AG10803 (cell line): ENCODE measurements at regions not wholly inside any gene's neighbourhood (a gene's known extent, or its start where the extent isn't known, plus 50 kb on each side); places are given as distances from the start of the nearest gene placed in this dataset.
"Not testable (repeated sequence)": the region's sequence is repeated elsewhere in the genome, so short reads cannot be mapped to it uniquely, and the experiment has no call there.

Experiments
- DNase-seq: peaks from one replicate; pipeline ENCODE4 v3.0.0; 2010; ENCODE audit warnings: low read depth
- H3K4me3 ChIP-seq: 2 replicates; pipeline ENCODE4 v1.5.1; 2011; ENCODE audit warnings: mild to moderate bottlenecking, low read length, control low read depth
- CTCF ChIP-seq: conservative IDR thresholded peaks from 2 replicates; pipeline ENCODE4 v1.5.1; 2011; ENCODE audit warnings: mild to moderate bottlenecking, low read length, control low read depth, inconsistent platforms

- no peak for TF ChIP-seq CTCF
- DNase-seq, result no peak
- H3K4me3 ChIP-seq, result no peak overlapping the region
These were observed 1325.6 kb downstream of the HACE1 start for GRCh38 chr6:103534095-103534494.

GRCh38 chr6:103522045-103522444, 1337.7 kb downstream of the HACE1 start:
- TF ChIP-seq CTCF, result no peak
- DNase-seq, result no peak
- no peak overlapping the region for H3K4me3 ChIP-seq

DNA sequence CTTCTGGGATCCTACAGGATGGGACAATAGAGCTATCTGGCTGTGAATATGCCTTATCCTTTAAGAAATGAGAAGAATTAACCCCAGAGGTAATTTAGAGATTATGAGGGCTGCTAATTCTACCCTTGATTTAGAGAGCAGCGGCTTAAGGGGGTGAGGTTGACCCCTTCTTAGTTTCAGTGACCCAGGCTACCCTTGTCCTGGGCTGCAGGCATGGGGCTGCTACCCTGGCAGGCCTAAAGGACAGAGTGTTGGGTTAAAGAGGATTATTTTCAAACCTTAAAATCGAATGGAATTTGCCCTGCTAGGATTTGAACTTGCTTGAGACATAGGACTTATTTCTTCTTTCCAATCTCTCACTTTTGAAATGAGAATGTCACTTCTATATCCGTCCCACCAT, 1343.4 kb downstream of the HACE1 start:
- TF ChIP-seq CTCF, result no peak
- DNase-seq, result no peak

DNA sequence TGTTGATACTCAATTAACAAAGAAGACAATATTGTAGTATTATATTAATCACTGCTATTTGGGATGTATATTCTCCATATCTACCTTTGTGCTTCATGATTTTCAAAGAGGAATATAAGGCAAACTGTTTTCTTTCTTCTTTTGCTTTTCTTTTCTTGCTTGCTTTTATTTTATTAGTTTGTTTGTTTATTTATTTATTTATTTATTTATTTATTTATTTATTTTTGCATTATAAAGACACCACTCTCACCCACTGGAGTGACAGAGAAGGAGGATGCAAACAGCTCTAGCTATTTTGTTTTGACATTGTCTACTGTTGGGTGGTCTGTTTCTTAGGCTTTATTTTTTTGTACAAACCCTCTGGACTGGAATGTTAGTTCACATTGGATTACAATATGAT, 1352.7 kb downstream of the HACE1 start:
- no peak for DNase-seq
- H3K4me3 ChIP-seq, result no peak overlapping the region
- TF ChIP-seq CTCF, result no peak

More for the DNA sequence above, 1343.4 kb downstream of the HACE1 start:
- no peak overlapping the region for H3K4me3 ChIP-seq

GRCh38 chr6:103505155-103505518, 1354.6 kb downstream of the HACE1 start:
- DNase-seq, result no peak
- no peak for TF ChIP-seq CTCF
- no peak overlapping the region for H3K4me3 ChIP-seq

GRCh38 chr6:103504501-103505154, 1355.1 kb downstream of the HACE1 start:
- no peak overlapping the region for H3K4me3 ChIP-seq
- no peak for DNase-seq
- no peak for TF ChIP-seq CTCF

GRCh38 chr6:103496588-103496987, 1363.1 kb downstream of the HACE1 start:
- not testable (repeated sequence) for DNase-seq, H3K4me3 ChIP-seq

- no peak for TF ChIP-seq CTCF
- DNase-seq, result no peak
- no peak overlapping the region for H3K4me3 ChIP-seq
These were observed 1403.1 kb downstream of the HACE1 start for GRCh38 chr6:103456652-103457051.
